Spleen (tissue), 11 donors: ENCODE measurements at regions not wholly inside any gene's neighbourhood (a gene's known extent, or its start where the extent isn't known, plus 50 kb on each side); places are given as distances from the start of the nearest gene placed in this dataset.
"Not testable (repeated sequence)": the region's sequence is repeated elsewhere in the genome, so short reads cannot be mapped to it uniquely, and the experiment has no call there.

ENCODE experiments used
- DNase-seq: peaks from one replicate; pipeline ENCODE4 v3.0.0-alpha.2; 2020
- H3K27ac ChIP-seq, 8 donors: fragments of 200-600 bp; sonication (generic) in 7 of 8; 1 replicate in 4 of 8; 2 replicates in 4 of 8; pipeline versions ENCODE4 v1.5.0 to v1.8.0; 2016 to 2021; ENCODE audit warnings: inconsistent platforms in 4 of 8, mild to moderate bottlenecking in 4 of 8, moderate library complexity in 1 of 8
- H3K27me3 ChIP-seq, 7 donors: fragments of 200-600 bp; sonication (generic) in 6 of 7; replicated peaks in 1 of 7; 1 replicate in 4 of 7; 2 replicates in 3 of 7; pipeline versions ENCODE4 v1.5.0 to v1.8.0; 2016 to 2021; ENCODE audit warnings: inconsistent platforms in 3 of 7, mild to moderate bottlenecking in 1 of 7
- H3K36me3 ChIP-seq, 6 donors: fragments of 200-600 bp; sonication (generic) in 5 of 6; 1 replicate in 4 of 6; 2 replicates in 2 of 6; pipeline versions ENCODE4 v1.5.0 to v1.8.0; 2016 to 2021; ENCODE audit warnings: inconsistent platforms in 2 of 6
- H3K4me1 ChIP-seq, 6 donors: fragments of 200-600 bp; sonication (generic) in 5 of 6; 1 replicate in 3 of 6; 2 replicates in 3 of 6; pipeline versions ENCODE4 v1.5.0 to v1.8.0; 2016 to 2021; ENCODE audit warnings: inconsistent platforms in 3 of 6
- H3K4me3 ChIP-seq, 8 donors: fragments of 200-600 bp; sonication (generic) in 7 of 8; 1 replicate in 4 of 8; 2 replicates in 4 of 8; pipeline versions ENCODE4 v1.5.0 to v1.8.0; 2016 to 2021; ENCODE audit warnings: inconsistent platforms in 4 of 8, mild to moderate bottlenecking in 4 of 8, moderate library complexity in 2 of 8
- H3K9me3 ChIP-seq, 8 donors: fragments of 200-600 bp; sonication (generic) in 7 of 8; 1 replicate in 4 of 8; 2 replicates in 4 of 8; pipeline versions ENCODE4 v1.5.0 to v1.8.0; 2016 to 2021; ENCODE audit warnings: inconsistent platforms in 4 of 8
- CTCF ChIP-seq, 11 experiments: fragments of 200-600 bp in 7 of 11; fragments of 450-650 bp in 4 of 11; sonication (generic) in 4 of 11; IDR thresholded peaks in 8 of 11; conservative IDR thresholded peaks in 3 of 11; 1 replicate in 7 of 11; 2 replicates in 4 of 11; pipeline versions ENCODE4 v1.4.0 to v1.8.0; 2016 to 2021; ENCODE audit warnings: antibody characterized with exemption in 11 of 11, inconsistent platforms in 4 of 11, mild to moderate bottlenecking in 1 of 11
- POLR2A ChIP-seq, 3 donors: fragments of 450-650 bp; IDR thresholded peaks; one replicate each; pipeline ENCODE4 v1.5.1; 2017; ENCODE audit warnings: antibody characterized with exemption in 3 of 3, mild to moderate bottlenecking in 1 of 3
- POLR2AphosphoS5 ChIP-seq, 3 donors: sonication (generic); formaldehyde crosslinking; IDR thresholded peaks; one replicate each; pipeline ENCODE4 v1.5.1; 2017; ENCODE audit warnings: antibody characterized with exemption in 3 of 3
- WGBS, 5 donors: extraction: QIAGEN DNeasy Blood & Tissue Kit in 3 of 5; methylation state at CpG; one replicate each; pipeline versions ENCODE4 v1.1.5 to v1.1.7; 2013 to 2018; 5-methylcytosine and 5-hydroxymethylcytosine counted together
- intact Hi-C: fragments of 100-400 bp; cut with DNase I; formaldehyde crosslinking; loops from one replicate; pipeline ENCODE4 v1.15.0; 2023; ENCODE audit warnings: low total_unique reads
- donor health status: healthy with polysubstance abuse.
- donor health status: DM: no; HTN: no; CAD: no; lungs with moderate emphysema.
- donor health status: DM: no; HTN: no; CAD: no.
- donor health status: Bipolar disorder and iron deficiency.
- donor health status: healthy.
- donor health status: DM: no; HTN: no; CAD: no.
- donor health status: DM: yes; HTN: yes; CAD: no.

- no peak for TF ChIP-seq POLR2AphosphoS5 (IDR thresholded peaks at IDR 0.05)
- H3K4me3 ChIP-seq, result no peak overlapping the region
- no peak for DNase-seq
- H3K4me1 ChIP-seq, result no peaks in the 10 kb centered on the region
- H3K27ac ChIP-seq, result no peak overlapping the region
- H3K27me3 ChIP-seq, result no peaks in the 10 kb centered on the region
- peaks cover 0 to 22% (median 14%) of the 10 kb centered on the region in 8 donors for H3K9me3 ChIP-seq
- H3K36me3 ChIP-seq, result no peaks in the 10 kb centered on the region
- 59 to 72% (median 67%) methylated on average over 13 of the region's 13 CpGs for WGBS, 5 donors
- intact Hi-C loops, result no loop called here
Observed at GRCh38 chr16:87150262-87150661, 166.9 kb downstream of the C16orf95 start.

DNA sequence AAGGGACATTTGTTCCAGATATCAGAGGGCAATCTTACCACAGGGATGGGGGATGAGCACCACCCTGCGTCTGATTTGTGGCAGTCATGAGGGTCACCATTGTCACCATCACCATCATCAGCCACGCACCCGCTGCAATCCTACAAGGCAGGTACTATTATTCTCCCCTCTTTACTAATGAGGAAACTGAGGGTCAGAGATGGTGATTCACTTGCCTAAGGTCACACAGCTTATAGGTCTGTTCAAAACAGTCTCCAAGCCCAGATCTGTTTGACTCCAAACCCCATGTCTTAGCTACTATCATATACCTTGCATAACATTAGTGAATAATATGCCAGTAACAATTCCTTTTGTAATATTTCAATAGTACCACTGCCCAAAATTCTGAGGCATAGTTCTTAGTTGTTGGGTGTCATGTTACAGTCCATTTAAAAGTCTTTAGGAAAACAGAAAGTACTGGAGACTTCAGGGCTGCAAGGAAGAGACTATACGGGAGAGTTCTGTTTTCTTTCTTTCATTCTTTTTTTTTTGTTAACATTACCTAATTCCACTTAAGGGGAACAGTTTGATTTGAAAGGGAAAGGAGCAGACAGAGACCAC lies 166.4 kb downstream of the C16orf95 start:
- Histone ChIP-seq H3K36me3 (no peaks in the 10 kb centered on the region), H3K4me1 (no peaks in the 10 kb centered on the region), H3K27ac (no peak overlapping the region), H3K4me3 (no peak overlapping the region), H3K27me3 (no peaks in the 10 kb centered on the region), H3K9me3 (peaks cover 0 to 22% (median 14%) of the 10 kb centered on the region in 8 donors)
- WGBS, 5 donors, result 70 to 78% (median 75%) methylated on average over 4 of the region's 4 CpGs
- TF ChIP-seq POLR2AphosphoS5 (IDR thresholded peaks at IDR 0.05) (no peak), CTCF (IDR thresholded peaks at IDR 0.05 in 8 of 11, conservative IDR thresholded peaks at IDR 0.05 in 3 of 11) (no peak), POLR2A (IDR thresholded peaks at IDR 0.05) (no peak)
- intact Hi-C loops, result no loop called here
- DNase-seq, result no peak

DNA sequence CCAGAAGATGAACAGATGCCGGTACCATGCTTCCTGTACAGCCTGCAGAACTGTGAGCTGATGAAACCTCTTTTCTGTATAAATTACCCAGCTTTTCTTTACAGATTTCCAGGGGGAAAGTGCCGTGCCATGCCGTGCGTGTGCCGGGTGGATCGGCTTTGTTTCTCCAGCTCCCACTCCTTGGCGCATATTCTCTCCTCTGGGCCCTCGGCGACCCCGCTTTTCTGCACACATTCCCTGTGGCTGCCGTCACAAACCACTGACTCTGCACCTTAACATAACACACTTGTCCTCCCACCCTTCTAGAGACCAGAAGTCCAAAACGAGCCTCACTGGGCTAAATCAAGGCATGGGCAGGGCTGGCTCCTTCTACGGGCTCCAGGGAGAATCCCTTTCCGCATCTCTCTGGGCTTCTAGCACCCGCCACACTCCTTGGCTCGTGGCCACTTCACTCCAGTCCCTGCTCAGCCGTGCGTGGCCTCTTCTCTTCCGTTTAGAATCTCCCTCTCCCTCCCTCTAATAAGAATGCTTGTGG lies 164.9 kb downstream of the C16orf95 start:
- no peak overlapping the region for H3K4me3 ChIP-seq
- TF ChIP-seq POLR2AphosphoS5 (IDR thresholded peaks at IDR 0.05) (no peak), CTCF (IDR thresholded peaks at IDR 0.05 in 8 of 11, conservative IDR thresholded peaks at IDR 0.05 in 3 of 11) (no peak), POLR2A (IDR thresholded peaks at IDR 0.05) (no peak)
- H3K36me3 ChIP-seq, result no peaks in the 10 kb centered on the region
- intact Hi-C loops, result no loop called here
- H3K27ac ChIP-seq, result no peak overlapping the region
- peaks cover 0 to 22% (median 14%) of the 10 kb centered on the region in 8 donors for H3K9me3 ChIP-seq
- H3K4me1 ChIP-seq, result no peaks in the 10 kb centered on the region
- 86 to 94% (median 91%) methylated on average over 19 of the region's 19 CpGs for WGBS, 5 donors
- no peak for DNase-seq
- no peaks in the 10 kb centered on the region for H3K27me3 ChIP-seq

DNA sequence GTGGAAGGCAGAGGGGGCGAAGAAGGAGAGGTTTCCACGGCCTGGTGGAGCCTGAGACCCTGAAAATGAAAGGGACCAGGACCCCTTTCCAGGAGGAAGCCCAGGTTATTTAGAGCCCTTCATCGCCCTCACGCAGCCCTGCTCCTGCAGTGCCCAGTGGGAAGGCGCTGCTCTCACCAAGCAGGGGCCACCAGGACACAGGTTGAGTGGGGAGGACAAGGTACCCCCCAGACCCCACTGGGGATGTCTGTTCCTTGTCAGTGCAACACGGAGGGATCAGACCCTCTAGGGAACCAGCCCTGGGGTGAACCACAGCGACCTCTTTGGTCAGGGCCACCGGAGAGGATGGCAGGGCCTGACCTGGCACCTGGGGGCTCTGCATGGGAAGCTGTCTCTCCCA lies 163.9 kb downstream of the C16orf95 start:
- no peaks in the 10 kb centered on the region for H3K36me3 ChIP-seq
- peaks cover 0 to 22% (median 14%) of the 10 kb centered on the region in 8 donors for H3K9me3 ChIP-seq
- WGBS, 5 donors, result 84 to 95% (median 90%) methylated on average over 5 to 8 of the region's 8 CpGs
- H3K4me1 ChIP-seq, result no peaks in the 10 kb centered on the region
- intact Hi-C loops, result no loop called here
- TF ChIP-seq POLR2A (IDR thresholded peaks at IDR 0.05) (no peak), CTCF (IDR thresholded peaks at IDR 0.05 in 8 of 11, conservative IDR thresholded peaks at IDR 0.05 in 3 of 11) (no peak), POLR2AphosphoS5 (IDR thresholded peaks at IDR 0.05) (no peak)
- H3K27me3 ChIP-seq, result no peaks in the 10 kb centered on the region
- H3K27ac ChIP-seq, result no peak overlapping the region
- no peak for DNase-seq
- no peak overlapping the region for H3K4me3 ChIP-seq

GRCh38 chr16:87155315-87155714 lies 161.9 kb downstream of the C16orf95 start:
- H3K4me3 ChIP-seq, H3K27me3 ChIP-seq, intact Hi-C loops, H3K4me1 ChIP-seq, H3K9me3 ChIP-seq, H3K27ac ChIP-seq, H3K36me3 ChIP-seq: not testable (repeated sequence)
- peak; percentile 11 for DNase-seq
- WGBS, 5 donors, result 86 to 96% (median 90%) methylated on average over 4 of the region's 4 CpGs
